ENCODE measurements at regions not wholly inside any gene's neighbourhood (a gene's known extent, or its start where the extent isn't known, plus 50 kb on each side); places are given as distances from the start of the nearest gene placed in this dataset.

DNA sequence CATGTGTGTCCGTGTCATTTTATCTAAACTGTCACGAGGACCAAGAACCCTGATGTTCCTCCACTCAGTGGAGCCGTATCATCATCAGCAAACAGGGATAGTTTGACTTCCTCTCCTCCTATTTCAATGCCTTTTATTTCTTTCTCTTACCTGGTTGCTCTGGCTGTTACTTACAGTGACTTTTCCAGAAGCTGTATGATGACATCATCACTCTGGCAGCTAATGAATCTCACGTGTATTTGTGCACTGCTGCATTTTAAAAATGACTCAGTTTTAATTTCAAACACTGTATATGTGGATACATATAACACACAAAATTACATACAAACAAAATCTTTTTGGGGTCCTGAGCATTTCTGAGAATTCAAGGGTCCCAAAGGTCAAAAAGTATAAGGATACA, 481.4 kb downstream of the CDH2 start:
- TF ChIP-seq, protein P1, sequence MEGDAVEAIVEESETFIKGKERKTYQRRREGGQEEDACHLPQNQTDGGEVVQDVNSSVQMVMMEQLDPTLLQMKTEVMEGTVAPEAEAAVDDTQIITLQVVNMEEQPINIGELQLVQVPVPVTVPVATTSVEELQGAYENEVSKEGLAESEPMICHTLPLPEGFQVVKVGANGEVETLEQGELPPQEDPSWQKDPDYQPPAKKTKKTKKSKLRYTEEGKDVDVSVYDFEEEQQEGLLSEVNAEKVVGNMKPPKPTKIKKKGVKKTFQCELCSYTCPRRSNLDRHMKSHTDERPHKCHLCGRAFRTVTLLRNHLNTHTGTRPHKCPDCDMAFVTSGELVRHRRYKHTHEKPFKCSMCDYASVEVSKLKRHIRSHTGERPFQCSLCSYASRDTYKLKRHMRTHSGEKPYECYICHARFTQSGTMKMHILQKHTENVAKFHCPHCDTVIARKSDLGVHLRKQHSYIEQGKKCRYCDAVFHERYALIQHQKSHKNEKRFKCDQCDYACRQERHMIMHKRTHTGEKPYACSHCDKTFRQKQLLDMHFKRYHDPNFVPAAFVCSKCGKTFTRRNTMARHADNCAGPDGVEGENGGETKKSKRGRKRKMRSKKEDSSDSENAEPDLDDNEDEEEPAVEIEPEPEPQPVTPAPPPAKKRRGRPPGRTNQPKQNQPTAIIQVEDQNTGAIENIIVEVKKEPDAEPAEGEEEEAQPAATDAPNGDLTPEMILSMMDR (IDR thresholded peaks at IDR 0.05; ENCODE audit: insufficient read depth, low read depth, low read length, missing control alignments), result no peak
- no peak overlapping the region for H3K4me3 ChIP-seq (ENCODE audit: low read depth, low read length)
- no peak for DNase-seq (ENCODE audit: low read depth)

DNA sequence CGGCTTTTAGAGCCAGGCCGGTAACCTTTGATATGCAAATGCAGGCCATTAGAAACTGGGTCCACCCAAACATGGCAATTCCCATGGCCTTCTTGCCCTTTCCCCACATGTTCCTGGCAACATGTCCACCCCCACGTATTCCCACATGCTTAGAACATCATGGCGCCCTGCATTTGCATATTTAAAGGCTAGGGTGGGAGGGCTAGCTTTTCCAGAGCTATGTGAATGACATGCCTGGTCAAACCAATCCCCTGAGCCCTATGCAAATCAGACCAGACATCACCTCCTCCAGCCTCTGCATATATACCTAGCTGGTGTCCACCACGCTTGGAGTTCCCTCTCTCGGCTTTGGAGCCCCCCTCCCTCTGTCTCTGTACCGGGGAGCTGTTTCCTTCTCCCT, 481.9 kb downstream of the CDH2 start:
- no peak overlapping the region for H3K4me3 ChIP-seq (ENCODE audit: low read depth, low read length)
- DNase-seq (ENCODE audit: low read depth), result no peak
- TF ChIP-seq, protein P1 (IDR thresholded peaks at IDR 0.05; ENCODE audit: insufficient read depth, low read depth, low read length, missing control alignments), result no peak

GRCh38 chr18:27688581-27688980, 488.3 kb downstream of the CDH2 start:
- DNase-seq (ENCODE audit: low read depth), result no peak
- TF ChIP-seq, protein P1 (IDR thresholded peaks at IDR 0.05; ENCODE audit: insufficient read depth, low read depth, low read length, missing control alignments), result no peak
- no peak overlapping the region for H3K4me3 ChIP-seq (ENCODE audit: low read depth, low read length)

DNA sequence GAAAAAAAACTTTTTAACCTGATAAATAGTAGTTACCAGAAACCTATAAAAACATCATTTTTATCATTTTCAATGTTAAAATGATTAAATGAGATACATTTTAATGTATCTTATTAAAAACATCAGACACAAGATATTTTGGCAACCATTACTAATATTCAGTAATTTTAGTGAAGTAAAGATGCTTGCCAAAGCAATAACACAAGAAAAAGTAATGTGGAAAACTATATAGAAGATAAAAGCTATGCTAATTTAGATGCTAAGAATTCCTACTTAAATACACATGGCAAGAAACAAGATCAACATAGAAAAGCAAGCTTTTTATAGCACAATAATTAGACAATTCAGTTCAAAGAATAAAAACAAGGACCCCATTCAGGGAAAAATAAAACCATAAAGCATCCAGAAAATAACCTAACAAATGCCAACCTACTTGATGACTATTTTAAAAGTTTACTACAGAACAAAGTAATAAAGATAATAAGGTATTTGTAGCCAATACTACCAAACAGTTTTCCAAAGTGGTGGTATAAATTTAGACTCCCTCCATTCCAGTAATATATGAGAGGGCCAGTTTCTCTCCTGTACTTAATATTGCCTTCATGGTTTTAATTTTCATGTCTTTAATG, 489.5 kb downstream of the CDH2 start:
- H3K4me3 ChIP-seq (ENCODE audit: low read depth, low read length), result no peak overlapping the region
- no peak for DNase-seq (ENCODE audit: low read depth)
- TF ChIP-seq, protein P1 (IDR thresholded peaks at IDR 0.05; ENCODE audit: insufficient read depth, low read depth, low read length, missing control alignments), result no peak

GRCh38 chr18:27685807-27686412, 491.0 kb downstream of the CDH2 start:
- no peak overlapping the region for H3K4me3 ChIP-seq (ENCODE audit: low read depth, low read length)
- TF ChIP-seq, protein P1 (IDR thresholded peaks at IDR 0.05; ENCODE audit: insufficient read depth, low read depth, low read length, missing control alignments), result peak; percentile 62
- peak; percentile 26 for DNase-seq (ENCODE audit: low read depth)

DNA sequence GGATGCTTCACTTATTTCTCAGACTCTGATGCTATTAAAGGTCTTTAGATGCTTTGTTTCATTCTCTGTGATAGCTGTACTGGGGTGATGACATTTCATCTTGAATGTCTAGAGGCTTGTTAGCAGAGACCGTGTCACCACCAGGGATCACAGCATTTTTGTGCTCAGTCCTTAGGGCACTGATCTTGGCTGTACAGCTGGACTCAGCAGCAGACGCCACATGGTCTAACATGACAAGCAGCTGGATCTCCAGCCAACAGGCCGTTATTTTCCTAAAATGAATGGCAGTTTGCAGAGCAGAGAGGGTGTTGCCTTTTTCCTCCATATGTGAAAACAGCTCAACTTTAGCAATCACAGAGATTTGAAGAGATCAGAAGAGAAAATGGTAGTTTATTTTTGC, 491.8 kb downstream of the CDH2 start:
- no peak for DNase-seq (ENCODE audit: low read depth)
- TF ChIP-seq, protein P1 (IDR thresholded peaks at IDR 0.05; ENCODE audit: insufficient read depth, low read depth, low read length, missing control alignments), result no peak
- H3K4me3 ChIP-seq (ENCODE audit: low read depth, low read length), result no peak overlapping the region

DNA sequence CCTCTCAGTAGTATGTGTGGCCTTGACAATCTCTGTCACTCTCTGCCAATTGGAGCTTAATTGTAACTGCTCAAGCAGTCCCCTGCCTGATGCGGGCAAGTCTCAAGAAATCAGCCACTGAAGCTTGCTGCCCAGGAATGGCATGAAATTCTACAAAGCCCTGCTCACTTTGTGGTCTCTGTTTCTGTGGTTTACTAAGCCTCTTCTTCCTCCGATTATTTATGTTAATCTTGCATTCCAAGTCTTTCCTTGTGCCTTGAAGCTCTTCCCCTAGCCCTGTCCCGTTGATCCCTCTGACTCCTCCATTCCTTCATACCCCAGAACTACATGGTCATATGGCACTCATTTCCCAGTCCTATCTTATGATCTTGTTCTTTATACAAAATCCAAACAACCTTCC, 489.3 kb upstream of the CHST9 start:
- no peak for DNase-seq (ENCODE audit: low read depth)
- TF ChIP-seq, protein P1 (IDR thresholded peaks at IDR 0.05; ENCODE audit: insufficient read depth, low read depth, low read length, missing control alignments), result no peak
- no peak overlapping the region for H3K4me3 ChIP-seq (ENCODE audit: low read depth, low read length)
